HCT116 (cell line): ENCODE measurements at regions not wholly inside any gene's neighbourhood (a gene's known extent, or its start where the extent isn't known, plus 50 kb on each side); places are given as distances from the start of the nearest gene placed in this dataset.

ENCODE experiments used
- CTCF ChIP-seq, 3 experiments: fragments of 200-600 bp in 1 of 3; sonication (generic) in 1 of 3; IDR thresholded peaks in 2 of 3; conservative IDR thresholded peaks in 1 of 3; 2 replicates each; pipeline ENCODE4 v1.5.1; 2012 to 2017; ENCODE audit warnings: low read depth in 2 of 3, low read length in 2 of 3, antibody characterized with exemption in 1 of 3, borderline replicate concordance in 1 of 3, control low read depth in 1 of 3, mild to moderate bottlenecking in 1 of 3, mixed read lengths in 1 of 3, mixed run types in 1 of 3, moderate library complexity in 1 of 3; ENCODE audit not compliant: insufficient read depth in 1 of 3
- POLR2A ChIP-seq: IDR thresholded peaks from 2 replicates; pipeline ENCODE4 v1.7.0; 2011; ENCODE audit warnings: borderline replicate concordance; ENCODE audit not compliant: insufficient read depth, insufficient read length; ENCODE audit errors: extremely low read depth
- POLR2AphosphoS5 ChIP-seq: IDR thresholded peaks from 2 replicates; pipeline ENCODE4 v1.6.1; 2011; ENCODE audit warnings: mild to moderate bottlenecking, low read depth, low read length, moderate library complexity
- ZBTB33 ChIP-seq: IDR thresholded peaks from 2 replicates; pipeline ENCODE4 v1.6.1; 2011; ENCODE audit warnings: mild to moderate bottlenecking, low read length, moderate library complexity; ENCODE audit not compliant: insufficient replicate concordance; ENCODE audit errors: extremely low read depth

GRCh38 chr3:137869022-137869421, 104.9 kb downstream of the SOX14 start:
- TF ChIP-seq POLR2A, result no peak
- no peak for TF ChIP-seq POLR2AphosphoS5
- no peak for TF ChIP-seq ZBTB33
- 0 out of 6 replicates have a peak, but pooled peaks of 2 of the 3 experiments have one; percentile 15 to 16 for TF ChIP-seq CTCF (IDR thresholded peaks at IDR 0.05 in 2 of 3, conservative IDR thresholded peaks at IDR 0.05 in 1 of 3; ENCODE audit: borderline replicate concordance in 1 of 3, insufficient read depth in 1 of 3, low read depth in 2 of 3, low read length in 2 of 3)
